ENCODE measurements at regions not wholly inside any gene's neighbourhood (a gene's known extent, or its start where the extent isn't known, plus 50 kb on each side); places are given as distances from the start of the nearest gene placed in this dataset.

DNA sequence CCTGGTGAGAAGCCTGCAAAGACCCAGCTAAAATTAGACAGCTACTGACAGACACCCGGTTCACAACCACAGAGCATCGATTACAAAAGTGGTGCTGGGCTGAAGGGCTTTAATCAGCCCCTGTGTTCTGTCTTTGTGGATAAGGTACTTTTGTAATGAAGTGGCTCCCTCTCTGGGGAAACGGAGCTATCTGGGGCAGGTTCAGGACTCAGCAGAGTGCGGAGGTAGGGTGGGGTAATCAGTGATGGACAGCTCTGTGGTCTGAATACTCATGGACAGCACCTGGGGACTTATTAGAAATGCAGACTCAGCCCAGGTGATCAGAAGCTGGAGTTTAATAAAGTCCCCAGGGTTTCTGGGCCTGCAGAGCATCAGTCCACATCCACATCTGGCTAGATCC lies 152.0 kb downstream of the MATN1 start:
- H3K27ac Mint-ChIP-seq, result no peak overlapping the region
- DNase-seq (ENCODE audit: low spot score), result no peak
- H3K9me3 Mint-ChIP-seq, result no peaks in the 10 kb centered on the region
- no peaks in the 10 kb centered on the region for H3K36me3 Mint-ChIP-seq
- H3K79me2 ChIP-seq (ENCODE audit: low read depth), result no peaks in the 10 kb centered on the region
- no peak overlapping the region for H3K4me3 Mint-ChIP-seq
- no peak overlapping the region for H2AFZ ChIP-seq (replicated peaks)
- H3K4me3 ChIP-seq, result no peak overlapping the region
- no peaks in the 10 kb centered on the region for H3F3A ChIP-seq (ENCODE audit: low read depth)
- no peak overlapping the region for H3K9ac ChIP-seq
- no peaks in the 10 kb centered on the region for H3K36me3 ChIP-seq
- TF ChIP-seq EZH2phosphoT487 (IDR thresholded peaks at IDR 0.05) (no peak), EZH2 (IDR thresholded peaks at IDR 0.05) (no peak)
- TF ChIP-seq, protein P1, sequence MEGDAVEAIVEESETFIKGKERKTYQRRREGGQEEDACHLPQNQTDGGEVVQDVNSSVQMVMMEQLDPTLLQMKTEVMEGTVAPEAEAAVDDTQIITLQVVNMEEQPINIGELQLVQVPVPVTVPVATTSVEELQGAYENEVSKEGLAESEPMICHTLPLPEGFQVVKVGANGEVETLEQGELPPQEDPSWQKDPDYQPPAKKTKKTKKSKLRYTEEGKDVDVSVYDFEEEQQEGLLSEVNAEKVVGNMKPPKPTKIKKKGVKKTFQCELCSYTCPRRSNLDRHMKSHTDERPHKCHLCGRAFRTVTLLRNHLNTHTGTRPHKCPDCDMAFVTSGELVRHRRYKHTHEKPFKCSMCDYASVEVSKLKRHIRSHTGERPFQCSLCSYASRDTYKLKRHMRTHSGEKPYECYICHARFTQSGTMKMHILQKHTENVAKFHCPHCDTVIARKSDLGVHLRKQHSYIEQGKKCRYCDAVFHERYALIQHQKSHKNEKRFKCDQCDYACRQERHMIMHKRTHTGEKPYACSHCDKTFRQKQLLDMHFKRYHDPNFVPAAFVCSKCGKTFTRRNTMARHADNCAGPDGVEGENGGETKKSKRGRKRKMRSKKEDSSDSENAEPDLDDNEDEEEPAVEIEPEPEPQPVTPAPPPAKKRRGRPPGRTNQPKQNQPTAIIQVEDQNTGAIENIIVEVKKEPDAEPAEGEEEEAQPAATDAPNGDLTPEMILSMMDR (IDR thresholded peaks at IDR 0.05), result no peak
- peaks cover 3% of the 10 kb centered on the region for H3K4me1 Mint-ChIP-seq
- H3K27me3 Mint-ChIP-seq (ENCODE audit: insufficient read depth, low read depth), result peaks cover 3% of the 10 kb centered on the region
- H3K4me2 ChIP-seq, result no peak overlapping the region
- H3K9me3 ChIP-seq (ENCODE audit: low read depth), result no peaks in the 10 kb centered on the region
- no peaks in the 10 kb centered on the region for H3K4me1 ChIP-seq
- no peak overlapping the region for H3K27ac ChIP-seq
- H3K27me3 ChIP-seq, result no peaks in the 10 kb centered on the region
- H4K20me1 ChIP-seq (ENCODE audit: low read depth), result no peaks in the 10 kb centered on the region

DNA sequence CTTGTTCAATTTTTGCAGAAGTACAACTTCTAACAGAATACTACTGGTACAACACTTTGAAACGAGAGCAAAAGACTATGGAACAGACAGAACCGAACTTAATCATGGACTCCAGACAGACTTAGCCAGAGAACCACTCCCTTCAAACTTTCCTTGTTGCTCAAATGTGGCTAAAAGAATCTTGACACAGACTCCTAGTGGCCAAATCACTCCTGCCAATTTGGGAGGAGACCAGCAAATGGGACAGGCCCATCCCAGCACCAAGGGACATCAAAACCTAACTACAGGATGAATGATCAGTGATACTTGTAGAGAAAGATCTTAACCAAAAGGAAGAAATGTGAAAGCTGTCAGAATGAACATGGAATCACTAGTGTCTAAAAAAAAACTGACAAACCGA lies 154.0 kb downstream of the MATN1 start:
- Histone ChIP-seq H3K27ac (no peak overlapping the region), H3K36me3 (no peaks in the 10 kb centered on the region), H4K20me1 (ENCODE audit: low read depth) (no peaks in the 10 kb centered on the region), H3K27me3 (no peaks in the 10 kb centered on the region), H3K9me3 (ENCODE audit: low read depth) (no peaks in the 10 kb centered on the region), H3K4me3 (no peak overlapping the region), H3K4me2 (no peak overlapping the region), H3K79me2 (ENCODE audit: low read depth) (no peaks in the 10 kb centered on the region), H3K4me1 (no peaks in the 10 kb centered on the region), H3F3A (ENCODE audit: low read depth) (no peaks in the 10 kb centered on the region), H2AFZ (replicated peaks) (no peak overlapping the region), H3K9ac (no peak overlapping the region)
- H3K27ac Mint-ChIP-seq, result no peak overlapping the region
- TF ChIP-seq, protein P1 (IDR thresholded peaks at IDR 0.05), result peak; percentile 25
- TF ChIP-seq EZH2 (IDR thresholded peaks at IDR 0.05), result no peak
- TF ChIP-seq EZH2phosphoT487 (IDR thresholded peaks at IDR 0.05), result no peak
- H3K9me3 Mint-ChIP-seq, result no peaks in the 10 kb centered on the region
- H3K4me1 Mint-ChIP-seq, result peaks cover 3% of the 10 kb centered on the region
- no peaks in the 10 kb centered on the region for H3K36me3 Mint-ChIP-seq
- H3K4me3 Mint-ChIP-seq, result no peak overlapping the region
- H3K27me3 Mint-ChIP-seq (ENCODE audit: insufficient read depth, low read depth), result peaks cover 2% of the 10 kb centered on the region
- no peak for DNase-seq (ENCODE audit: low spot score)

DNA sequence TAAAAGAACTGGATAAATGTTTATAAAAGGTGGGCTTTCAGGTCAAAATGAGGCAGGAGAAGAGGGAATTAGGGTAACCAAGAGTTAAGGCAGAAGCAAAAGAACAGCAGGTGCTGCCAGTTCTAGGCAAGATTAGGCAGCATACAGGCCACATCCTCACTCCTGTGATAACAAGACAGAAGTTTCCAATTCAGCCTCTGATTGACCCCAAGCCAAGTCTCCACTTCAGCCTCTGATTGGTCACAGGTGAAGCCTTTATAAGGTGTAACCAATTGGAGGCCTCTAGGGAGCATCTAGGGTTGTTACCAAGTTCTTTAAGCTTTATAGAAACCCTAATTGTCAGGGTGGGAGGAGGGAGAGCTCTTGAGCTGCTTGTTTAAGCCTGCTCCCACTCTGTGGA lies 160.8 kb downstream of the MATN1 start:
- no peak overlapping the region for H3K27ac Mint-ChIP-seq
- Histone ChIP-seq H3F3A (ENCODE audit: low read depth) (no peaks in the 10 kb centered on the region), H3K4me3 (no peak overlapping the region), H3K4me1 (no peaks in the 10 kb centered on the region), H3K4me2 (no peak overlapping the region), H4K20me1 (ENCODE audit: low read depth) (no peaks in the 10 kb centered on the region), H2AFZ (replicated peaks) (no peak overlapping the region), H3K9ac (no peak overlapping the region), H3K9me3 (ENCODE audit: low read depth) (peaks cover 20% of the 10 kb centered on the region), H3K36me3 (no peaks in the 10 kb centered on the region), H3K79me2 (ENCODE audit: low read depth) (no peaks in the 10 kb centered on the region), H3K27ac (no peak overlapping the region), H3K27me3 (no peaks in the 10 kb centered on the region)
- TF ChIP-seq EZH2phosphoT487 (IDR thresholded peaks at IDR 0.05) (no peak), EZH2 (IDR thresholded peaks at IDR 0.05) (no peak)
- TF ChIP-seq, protein P1 (IDR thresholded peaks at IDR 0.05), result no peak
- no peaks in the 10 kb centered on the region for H3K4me1 Mint-ChIP-seq
- H3K9me3 Mint-ChIP-seq, result peaks cover 12% of the 10 kb centered on the region
- H3K27me3 Mint-ChIP-seq (ENCODE audit: insufficient read depth, low read depth), result peaks cover 2% of the 10 kb centered on the region
- peaks cover 2% of the 10 kb centered on the region for H3K36me3 Mint-ChIP-seq
- H3K4me3 Mint-ChIP-seq, result no peak overlapping the region
- DNase-seq (ENCODE audit: low spot score), result no peak

Measured in neural progenitor cell (in vitro differentiated cells).